ENCODE measurements at regions not wholly inside any gene's neighbourhood (a gene's known extent, or its start where the extent isn't known, plus 50 kb on each side); places are given as distances from the start of the nearest gene placed in this dataset.
"Not testable (repeated sequence)": the region's sequence is repeated elsewhere in the genome, so short reads cannot be mapped to it uniquely, and the experiment has no call there.

- H3K9ac ChIP-seq, H3K4me2 ChIP-seq, POLR2A ChIA-PET: not testable (repeated sequence)
Measured at GRCh38 chr14:19099336-19099735, 132.1 kb downstream of the POTEM start.

DNA sequence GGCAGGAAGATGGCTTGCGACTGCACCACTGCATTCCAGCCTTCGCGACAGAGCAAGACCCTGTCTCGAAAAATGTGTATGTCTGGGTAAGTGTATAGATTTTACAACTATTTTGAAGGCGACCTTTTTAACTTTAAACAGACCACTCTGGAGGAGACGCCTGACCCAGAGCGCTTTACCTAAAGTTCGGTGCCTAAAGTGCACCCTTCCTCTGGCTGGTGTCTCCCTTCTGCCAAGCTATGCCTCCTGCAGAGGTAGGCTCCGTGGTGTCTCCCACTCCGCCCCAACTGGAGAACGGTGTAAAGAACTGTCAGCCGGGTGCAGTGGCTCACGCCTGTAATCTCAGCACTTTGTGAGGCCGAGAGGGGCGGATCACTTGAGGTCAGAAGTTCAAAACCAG is 132.7 kb downstream of the POTEM start:
- H2AFZ ChIP-seq (ENCODE audit: low read depth); H3K4me1 ChIP-seq (ENCODE audit: control insufficient read depth in 1 of 2, insufficient read depth in 2 of 2, low read depth in 1 of 2, low read length in 1 of 2); H3K79me2 ChIP-seq (ENCODE audit: insufficient read depth); CTCF ChIA-PET; H3K4me3 ChIP-seq (ENCODE audit: low read depth in 2 of 2, low read length in 1 of 2); H3K9me2 ChIP-seq; H3K4me2 ChIP-seq; H3K27ac ChIP-seq (ENCODE audit: low read depth in 2 of 2, low read length in 1 of 2); POLR2A ChIA-PET; DNase-seq; H3K27me3 ChIP-seq (ENCODE audit: insufficient read depth); H3F3A ChIP-seq (replicated peaks; ENCODE audit: insufficient read depth); H3K9ac ChIP-seq; H3K9me3 ChIP-seq; H3K36me3 ChIP-seq (replicated peaks in 1 of 2; ENCODE audit: control insufficient read depth in 1 of 2, insufficient read depth in 2 of 2, low read length in 1 of 2): not testable (repeated sequence)
- H4K20me1 ChIP-seq (ENCODE audit: insufficient read depth), result peaks cover 20% of the 10 kb centered on the region
- WGBS (ENCODE audit: low lambda C conversion rate), result 56% methylated on average over 4 of the region's 15 CpGs

More at GRCh38 chr14:19099336-19099735, 132.1 kb downstream of the POTEM start:
- H3K27me3 ChIP-seq (ENCODE audit: insufficient read depth); H3F3A ChIP-seq (replicated peaks; ENCODE audit: insufficient read depth); H3K4me1 ChIP-seq (ENCODE audit: control insufficient read depth in 1 of 2, insufficient read depth in 2 of 2, low read depth in 1 of 2, low read length in 1 of 2); DNase-seq; H3K36me3 ChIP-seq (replicated peaks in 1 of 2; ENCODE audit: control insufficient read depth in 1 of 2, insufficient read depth in 2 of 2, low read length in 1 of 2); H3K9me3 ChIP-seq; H3K9me2 ChIP-seq; CTCF ChIA-PET; H3K4me3 ChIP-seq (ENCODE audit: low read depth in 2 of 2, low read length in 1 of 2); H2AFZ ChIP-seq (ENCODE audit: low read depth); H3K27ac ChIP-seq (ENCODE audit: low read depth in 2 of 2, low read length in 1 of 2); H3K79me2 ChIP-seq (ENCODE audit: insufficient read depth): not testable (repeated sequence)
- WGBS (ENCODE audit: low lambda C conversion rate), result 77% methylated on average over 5 of the region's 29 CpGs
- TF ChIP-seq, protein P1, sequence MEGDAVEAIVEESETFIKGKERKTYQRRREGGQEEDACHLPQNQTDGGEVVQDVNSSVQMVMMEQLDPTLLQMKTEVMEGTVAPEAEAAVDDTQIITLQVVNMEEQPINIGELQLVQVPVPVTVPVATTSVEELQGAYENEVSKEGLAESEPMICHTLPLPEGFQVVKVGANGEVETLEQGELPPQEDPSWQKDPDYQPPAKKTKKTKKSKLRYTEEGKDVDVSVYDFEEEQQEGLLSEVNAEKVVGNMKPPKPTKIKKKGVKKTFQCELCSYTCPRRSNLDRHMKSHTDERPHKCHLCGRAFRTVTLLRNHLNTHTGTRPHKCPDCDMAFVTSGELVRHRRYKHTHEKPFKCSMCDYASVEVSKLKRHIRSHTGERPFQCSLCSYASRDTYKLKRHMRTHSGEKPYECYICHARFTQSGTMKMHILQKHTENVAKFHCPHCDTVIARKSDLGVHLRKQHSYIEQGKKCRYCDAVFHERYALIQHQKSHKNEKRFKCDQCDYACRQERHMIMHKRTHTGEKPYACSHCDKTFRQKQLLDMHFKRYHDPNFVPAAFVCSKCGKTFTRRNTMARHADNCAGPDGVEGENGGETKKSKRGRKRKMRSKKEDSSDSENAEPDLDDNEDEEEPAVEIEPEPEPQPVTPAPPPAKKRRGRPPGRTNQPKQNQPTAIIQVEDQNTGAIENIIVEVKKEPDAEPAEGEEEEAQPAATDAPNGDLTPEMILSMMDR (IDR thresholded peaks at IDR 0.05), result peak; percentile 27; the same call in 1 of the 2 replicates
- peaks cover 20% of the 10 kb centered on the region for H4K20me1 ChIP-seq (ENCODE audit: insufficient read depth)

DNA sequence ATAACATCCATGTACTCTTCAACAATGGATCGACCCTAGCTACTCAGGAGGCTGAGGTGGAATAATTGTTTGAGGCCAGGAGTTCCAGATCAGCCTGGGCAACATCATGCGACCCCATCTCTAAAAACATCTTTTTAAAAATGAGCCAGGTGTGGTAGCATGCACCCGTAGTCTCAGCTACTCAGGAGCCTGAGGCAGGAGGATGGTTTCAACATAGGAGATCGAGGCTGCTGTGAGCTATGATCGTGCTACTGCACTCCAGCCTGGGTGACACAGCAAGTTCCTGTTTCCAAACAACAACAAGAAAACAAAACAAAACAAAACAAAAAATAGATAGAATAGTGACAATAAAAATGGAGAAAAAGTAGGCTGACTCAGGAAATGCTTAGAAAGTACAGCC is 138.3 kb downstream of the POTEM start:
- H3K9me3 ChIP-seq; POLR2A ChIA-PET; H3F3A ChIP-seq (replicated peaks; ENCODE audit: insufficient read depth); H3K27me3 ChIP-seq (ENCODE audit: insufficient read depth); H3K27ac ChIP-seq (ENCODE audit: low read depth in 2 of 2, low read length in 1 of 2); H3K4me1 ChIP-seq (ENCODE audit: control insufficient read depth in 1 of 2, insufficient read depth in 2 of 2, low read depth in 1 of 2, low read length in 1 of 2); H4K20me1 ChIP-seq (ENCODE audit: insufficient read depth); H3K79me2 ChIP-seq (ENCODE audit: insufficient read depth); H3K4me3 ChIP-seq (ENCODE audit: low read depth in 2 of 2, low read length in 1 of 2); H2AFZ ChIP-seq (ENCODE audit: low read depth); H3K9ac ChIP-seq; DNase-seq; CTCF ChIA-PET; H3K4me2 ChIP-seq; H3K36me3 ChIP-seq (replicated peaks in 1 of 2; ENCODE audit: control insufficient read depth in 1 of 2, insufficient read depth in 2 of 2, low read length in 1 of 2); H3K9me2 ChIP-seq: not testable (repeated sequence)
- 29% methylated on average over 5 of the region's 5 CpGs for WGBS (ENCODE audit: low lambda C conversion rate)

DNA sequence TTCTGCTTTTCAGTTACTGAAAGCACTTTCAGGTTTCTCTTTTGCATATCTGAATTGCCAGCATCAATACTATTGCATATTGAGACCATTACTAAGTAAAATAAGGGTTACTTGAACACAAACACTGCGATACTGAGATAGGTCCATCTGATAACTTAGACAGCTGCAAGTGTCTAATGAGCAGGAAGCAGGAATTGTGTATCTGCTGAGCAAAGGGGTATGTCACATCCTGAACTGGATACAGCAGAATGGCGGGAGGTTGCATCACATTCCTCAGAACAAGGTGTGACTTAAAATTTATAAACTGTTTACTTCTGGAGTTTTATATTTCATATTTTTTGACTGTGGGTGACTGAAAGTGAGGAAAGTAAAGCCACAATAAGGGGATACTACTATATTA is 142.7 kb downstream of the POTEM start:
- H3K79me2 ChIP-seq (ENCODE audit: insufficient read depth); POLR2A ChIA-PET; H3K9ac ChIP-seq; DNase-seq; H3K27ac ChIP-seq (ENCODE audit: low read depth in 2 of 2, low read length in 1 of 2); H3K4me2 ChIP-seq; H3K27me3 ChIP-seq (ENCODE audit: insufficient read depth); H3K4me3 ChIP-seq (ENCODE audit: low read depth in 2 of 2, low read length in 1 of 2); H4K20me1 ChIP-seq (ENCODE audit: insufficient read depth); CTCF ChIA-PET; H3K4me1 ChIP-seq (ENCODE audit: control insufficient read depth in 1 of 2, insufficient read depth in 2 of 2, low read depth in 1 of 2, low read length in 1 of 2); H2AFZ ChIP-seq (ENCODE audit: low read depth); H3K36me3 ChIP-seq (replicated peaks in 1 of 2; ENCODE audit: control insufficient read depth in 1 of 2, insufficient read depth in 2 of 2, low read length in 1 of 2); H3F3A ChIP-seq (replicated peaks; ENCODE audit: insufficient read depth); H3K9me3 ChIP-seq; H3K9me2 ChIP-seq: not testable (repeated sequence)
- WGBS (ENCODE audit: low lambda C conversion rate), result 26% methylated on average over 2 of the region's 2 CpGs
